GM18520 (cell line): ENCODE measurements at regions not wholly inside any gene's neighbourhood (a gene's known extent, or its start where the extent isn't known, plus 50 kb on each side); places are given as distances from the start of the nearest gene placed in this dataset.
"Not testable (repeated sequence)": the region's sequence is repeated elsewhere in the genome, so short reads cannot be mapped to it uniquely, and the experiment has no call there.

Source experiments
- ATAC-seq: cut with Tn5 transposase; IDR thresholded peaks from one replicate; pipeline ENCODE4 v1.9.1; 2021; ENCODE audit not compliant: unreplicated experiment

- ATAC-seq = not testable (repeated sequence)
Observed at GRCh38 chr2:87196720-87197388, 175.2 kb upstream of the PLGLB1 start.

GRCh38 chr2:87198422-87198821 lies 176.8 kb upstream of the PLGLB1 start:
- ATAC-seq = not testable (repeated sequence)

- not testable (repeated sequence) for ATAC-seq
Observed at GRCh38 chr2:87199228-87199627, 177.6 kb upstream of the PLGLB1 start.

- not testable (repeated sequence) for ATAC-seq
Observed at GRCh38 chr2:87204569-87205147, 183.0 kb upstream of the PLGLB1 start.

GRCh38 chr2:87212938-87213337 lies 191.3 kb upstream of the PLGLB1 start:
- not testable (repeated sequence) for ATAC-seq

GRCh38 chr2:87217005-87217404 lies 195.4 kb upstream of the PLGLB1 start:
- not testable (repeated sequence) for ATAC-seq

GRCh38 chr2:87217741-87218410 lies 196.2 kb upstream of the PLGLB1 start:
- not testable (repeated sequence) for ATAC-seq

- not testable (repeated sequence) for ATAC-seq
Observed at GRCh38 chr2:87220651-87221050, 199.0 kb upstream of the PLGLB1 start.

- not testable (repeated sequence) for ATAC-seq
Observed at GRCh38 chr2:87222131-87222530, 200.5 kb upstream of the PLGLB1 start.

GRCh38 chr2:87223873-87224272 lies 202.2 kb upstream of the PLGLB1 start:
- not testable (repeated sequence) for ATAC-seq

GRCh38 chr2:87229091-87229689 lies 207.5 kb upstream of the PLGLB1 start:
- ATAC-seq = not testable (repeated sequence)

GRCh38 chr2:87229964-87230363 lies 208.3 kb upstream of the PLGLB1 start:
- not testable (repeated sequence) for ATAC-seq

GRCh38 chr2:87235333-87235981 lies 213.8 kb upstream of the PLGLB1 start:
- not testable (repeated sequence) for ATAC-seq

GRCh38 chr2:87237570-87238336 lies 216.1 kb upstream of the PLGLB1 start:
- not testable (repeated sequence) for ATAC-seq

- ATAC-seq = not testable (repeated sequence)
Observed at GRCh38 chr2:87239558-87240215, 218.0 kb upstream of the PLGLB1 start.

- ATAC-seq = not testable (repeated sequence)
Observed at GRCh38 chr2:87246066-87246717, 224.5 kb upstream of the PLGLB1 start.

GRCh38 chr2:87252046-87252445 lies 230.4 kb upstream of the PLGLB1 start:
- ATAC-seq = not testable (repeated sequence)

- ATAC-seq = not testable (repeated sequence)
Observed at GRCh38 chr2:87254562-87254961, 232.9 kb upstream of the PLGLB1 start.

GRCh38 chr2:87255410-87255809 lies 233.8 kb upstream of the PLGLB1 start:
- not testable (repeated sequence) for ATAC-seq
